Keratinocyte (primary cell): ENCODE measurements at regions not wholly inside any gene's neighbourhood (a gene's known extent, or its start where the extent isn't known, plus 50 kb on each side); places are given as distances from the start of the nearest gene placed in this dataset.

Experiments used
- DNase-seq: peaks from one replicate; pipeline ENCODE4 v3.0.0-alpha.2; 2011; ENCODE audit warnings: low read depth, missing footprints, low spot score
- FAIRE-seq: peaks from 2 replicates; lab custom pipeline; 2011; peaks lifted over from hg19 to GRCh38; lab: Jason Lieb, UNC
- H2AFZ ChIP-seq: 2 replicates; pipeline ENCODE4 v1.6.0; 2012; ENCODE audit warnings: low read length, control low read depth, inconsistent platforms; ENCODE audit not compliant: control insufficient read depth
- H3K27ac ChIP-seq: 2 replicates; pipeline ENCODE4 v1.5.1; 2011; ENCODE audit warnings: low read length; ENCODE audit not compliant: control insufficient read depth, insufficient read depth
- H3K27me3 ChIP-seq: 3 replicates; pipeline ENCODE4 v1.6.0; 2011; ENCODE audit warnings: low read length; ENCODE audit not compliant: control insufficient read depth, insufficient read depth; ENCODE audit errors: extremely low read depth
- H3K36me3 ChIP-seq, 2 experiments: 2 replicates in 1 of 2; 3 replicates in 1 of 2; pipeline ENCODE4 v1.5.1; 2011; ENCODE audit warnings: low read length in 2 of 2, mild to moderate bottlenecking in 1 of 2; ENCODE audit not compliant: control insufficient read depth in 2 of 2, insufficient read depth in 2 of 2; ENCODE audit errors: extremely low read depth in 1 of 2
- H3K4me1 ChIP-seq: 3 replicates; pipeline ENCODE4 v1.5.1; 2011; ENCODE audit warnings: low read length; ENCODE audit not compliant: control insufficient read depth, insufficient read depth; ENCODE audit errors: extremely low read depth
- H3K4me2 ChIP-seq: 3 replicates; pipeline ENCODE4 v1.6.0; 2011; ENCODE audit warnings: low read depth, low read length; ENCODE audit not compliant: control insufficient read depth, insufficient read depth; ENCODE audit errors: extremely low read depth
- H3K4me3 ChIP-seq, 3 experiments: fragments of 200-600 bp in 1 of 3; sonication (generic) in 1 of 3; 2 replicates in 2 of 3; 3 replicates in 1 of 3; pipeline ENCODE4 v1.5.1; 2011 to 2016; ENCODE audit warnings: low read length in 3 of 3, mild to moderate bottlenecking in 3 of 3, control low read depth in 2 of 3, inconsistent platforms in 1 of 3, low read depth in 1 of 3, mixed read lengths in 1 of 3, mixed run types in 1 of 3, moderate library complexity in 1 of 3; ENCODE audit not compliant: control insufficient read depth in 2 of 3, insufficient read depth in 2 of 3; ENCODE audit errors: extremely low read depth in 1 of 3
- H3K79me2 ChIP-seq: 2 replicates; pipeline ENCODE4 v1.6.0; 2012; ENCODE audit warnings: low read length; ENCODE audit not compliant: control insufficient read depth, insufficient read depth
- H3K9ac ChIP-seq: 3 replicates; pipeline ENCODE4 v1.6.0; 2011; ENCODE audit warnings: low read length; ENCODE audit not compliant: control insufficient read depth, insufficient read depth; ENCODE audit errors: extremely low read depth
- H3K9me1 ChIP-seq: 3 replicates; pipeline ENCODE4 v1.6.0; 2011; ENCODE audit warnings: low read length; ENCODE audit not compliant: control insufficient read depth, insufficient read depth; ENCODE audit errors: extremely low read depth
- H3K9me3 ChIP-seq: 2 replicates; pipeline ENCODE4 v1.5.1; 2012; ENCODE audit warnings: low read depth, low read length; ENCODE audit not compliant: control insufficient read depth
- H4K20me1 ChIP-seq: 3 replicates; pipeline ENCODE4 v1.6.0; 2011; ENCODE audit warnings: low read length; ENCODE audit not compliant: control insufficient read depth, insufficient read depth; ENCODE audit errors: extremely low read depth
- CTCF ChIP-seq, 3 experiments: IDR thresholded peaks in 1 of 3; conservative IDR thresholded peaks in 1 of 3; optimal IDR thresholded peaks in 1 of 3; 2 replicates in 2 of 3; 3 replicates in 1 of 3; pipeline versions ENCODE3 to v1.5.1; 2011; ENCODE audit warnings: low read length in 3 of 3, mild to moderate bottlenecking in 3 of 3, moderate library complexity in 2 of 3, control low read depth in 1 of 3, inconsistent platforms in 1 of 3; ENCODE audit not compliant: insufficient read depth in 2 of 3; ENCODE audit errors: extremely low read depth in 1 of 3
- EZH2 ChIP-seq: IDR thresholded peaks from one replicate; pipeline ENCODE4 v1.6.1; 2012; ENCODE audit warnings: inconsistent platforms, mild to moderate bottlenecking, low read length, moderate library complexity
- dilution Hi-C: fragments of 300-500 bp; cut with MboI; formaldehyde crosslinking; loops from one replicate; pipeline ENCODE4 v1.7.0; 2020; ENCODE audit warnings: low sequenced_read_pairs; ENCODE audit not compliant: extremely low pct_ligation_motif_present

GRCh38 chr4:189659287-189659686 is 281.4 kb upstream of the FRG1 start:
- DNase-seq = no peak
- no peaks in the 10 kb centered on the region for H3K4me1 ChIP-seq
- FAIRE-seq = no peak
- H3K27me3 ChIP-seq = no peaks in the 10 kb centered on the region
- H3K9me3 ChIP-seq = no peaks in the 10 kb centered on the region
- no peak overlapping the region for H3K9ac ChIP-seq
- H3K4me2 ChIP-seq = no peak overlapping the region
- no peaks in the 10 kb centered on the region for H3K9me1 ChIP-seq
- no peaks in the 10 kb centered on the region for H3K79me2 ChIP-seq
- H3K36me3 ChIP-seq = no peaks in the 10 kb centered on the region
- no peak overlapping the region for H2AFZ ChIP-seq
- no peak overlapping the region for H3K27ac ChIP-seq
- dilution Hi-C loops = no loop called here
- no peak overlapping the region for H3K4me3 ChIP-seq
- H4K20me1 ChIP-seq = no peaks in the 10 kb centered on the region
- no peak for TF ChIP-seq EZH2
- TF ChIP-seq CTCF (optimal IDR thresholded peaks at IDR 0.05 in 1 of 3, IDR thresholded peaks at IDR 0.05 in 1 of 3, conservative IDR thresholded peaks at IDR 0.05 in 1 of 3; ENCODE audit: extremely low read depth in 1 of 3, insufficient read depth in 2 of 3, low read length in 3 of 3) = no peak

- Histone ChIP-seq H3K36me3 (no peaks in the 10 kb centered on the region), H3K27ac (no peak overlapping the region), H3K4me3 (no peak overlapping the region), H3K9me3 (no peaks in the 10 kb centered on the region), H3K9me1 (no peaks in the 10 kb centered on the region), H2AFZ (no peak overlapping the region), H3K27me3 (no peaks in the 10 kb centered on the region), H3K4me1 (no peaks in the 10 kb centered on the region), H4K20me1 (no peaks in the 10 kb centered on the region), H3K4me2 (no peak overlapping the region), H3K9ac (no peak overlapping the region), H3K79me2 (no peaks in the 10 kb centered on the region)
- DNase-seq (no peak), FAIRE-seq (no peak)
- dilution Hi-C loops = no loop called here
- TF ChIP-seq CTCF (optimal IDR thresholded peaks at IDR 0.05 in 1 of 3, IDR thresholded peaks at IDR 0.05 in 1 of 3, conservative IDR thresholded peaks at IDR 0.05 in 1 of 3; ENCODE audit: extremely low read depth in 1 of 3, insufficient read depth in 2 of 3, low read length in 3 of 3) = no peak
- no peak for TF ChIP-seq EZH2
Observed at GRCh38 chr4:189660722-189661360, 279.8 kb upstream of the FRG1 start.
